ENCODE measurements at regions not wholly inside any gene's neighbourhood (a gene's known extent, or its start where the extent isn't known, plus 50 kb on each side); places are given as distances from the start of the nearest gene placed in this dataset.

DNA sequence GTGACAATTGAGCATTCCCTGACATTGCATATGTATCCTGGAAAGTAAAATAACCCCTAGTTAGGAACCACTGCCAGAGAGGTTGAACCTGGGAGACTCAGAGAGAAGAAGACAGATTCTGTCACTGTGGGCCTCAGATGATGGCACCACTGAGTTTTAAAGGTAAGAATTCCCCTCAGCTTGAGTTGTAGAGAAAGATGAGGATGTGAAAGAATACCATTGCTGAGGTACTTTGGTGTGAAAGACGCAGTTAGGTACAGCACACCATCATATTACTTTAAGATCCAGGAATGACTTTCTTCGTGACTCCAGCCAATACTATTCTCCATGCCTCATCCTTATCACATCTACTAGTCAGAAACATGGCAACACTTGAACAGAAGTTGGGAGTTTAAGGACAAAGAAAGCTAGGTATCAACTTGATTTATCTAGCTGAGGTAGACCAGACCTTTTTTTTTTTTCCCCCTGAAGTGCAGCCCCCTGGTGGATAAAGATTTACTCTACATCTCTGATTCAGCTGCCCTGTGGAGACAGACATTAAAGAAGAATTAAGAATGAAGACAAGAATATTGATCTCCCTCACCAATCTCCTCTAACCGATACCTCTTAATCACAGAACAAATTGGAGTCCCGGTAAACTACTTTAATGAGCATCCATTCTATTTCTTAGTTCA, 630.5 kb upstream of the FANCL start:
- Histone ChIP-seq H3K27ac (ENCODE audit: low read length) (no peak overlapping the region), H3K4me1 (ENCODE audit: control insufficient read depth, insufficient read depth, low read length) (no peaks in the 10 kb centered on the region), H3K9me3 (ENCODE audit: control insufficient read depth in 2 of 2, low read length in 2 of 2) (no peaks in the 10 kb centered on the region), H3K9ac (ENCODE audit: low read length in 2 of 2) (no peak overlapping the region), H3K36me3 (ENCODE audit: control insufficient read depth in 2 of 2, insufficient read depth in 2 of 2, low read length in 2 of 2) (no peaks in the 10 kb centered on the region), H3K4me3 (ENCODE audit: low read length in 2 of 2) (no peak overlapping the region), H3K27me3 (ENCODE audit: control insufficient read depth in 1 of 2, insufficient read depth in 2 of 2, low read length in 2 of 2) (no peaks in the 10 kb centered on the region)

DNA sequence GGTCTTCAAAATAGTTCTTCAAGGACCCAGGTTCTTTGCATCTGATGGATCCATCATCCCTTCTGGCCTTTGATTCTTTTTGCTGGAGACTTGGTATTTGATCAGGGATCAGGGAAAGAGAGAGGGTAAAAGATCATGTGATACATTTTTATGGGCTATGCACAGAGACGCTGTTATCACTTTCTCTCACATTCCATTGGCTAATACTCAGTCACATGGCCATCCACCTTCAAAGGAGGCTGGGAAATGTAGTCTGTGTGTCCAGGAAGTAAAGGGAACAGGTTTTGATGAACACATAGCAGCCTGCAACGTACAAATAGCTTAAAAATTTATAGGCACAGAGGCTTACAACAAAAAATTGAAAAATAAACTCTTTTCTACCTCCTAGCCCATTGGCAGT, 629.6 kb upstream of the FANCL start:
- H3K4me1 ChIP-seq (ENCODE audit: control insufficient read depth, insufficient read depth, low read length), result no peaks in the 10 kb centered on the region
- no peaks in the 10 kb centered on the region for H3K36me3 ChIP-seq (ENCODE audit: control insufficient read depth in 2 of 2, insufficient read depth in 2 of 2, low read length in 2 of 2)
- H3K27ac ChIP-seq (ENCODE audit: low read length), result no peak overlapping the region
- no peaks in the 10 kb centered on the region for H3K27me3 ChIP-seq (ENCODE audit: control insufficient read depth in 1 of 2, insufficient read depth in 2 of 2, low read length in 2 of 2)
- no peak overlapping the region for H3K9ac ChIP-seq (ENCODE audit: low read length in 2 of 2)
- no peaks in the 10 kb centered on the region for H3K9me3 ChIP-seq (ENCODE audit: control insufficient read depth in 2 of 2, low read length in 2 of 2)
- H3K4me3 ChIP-seq (ENCODE audit: low read length in 2 of 2), result no peak overlapping the region

DNA sequence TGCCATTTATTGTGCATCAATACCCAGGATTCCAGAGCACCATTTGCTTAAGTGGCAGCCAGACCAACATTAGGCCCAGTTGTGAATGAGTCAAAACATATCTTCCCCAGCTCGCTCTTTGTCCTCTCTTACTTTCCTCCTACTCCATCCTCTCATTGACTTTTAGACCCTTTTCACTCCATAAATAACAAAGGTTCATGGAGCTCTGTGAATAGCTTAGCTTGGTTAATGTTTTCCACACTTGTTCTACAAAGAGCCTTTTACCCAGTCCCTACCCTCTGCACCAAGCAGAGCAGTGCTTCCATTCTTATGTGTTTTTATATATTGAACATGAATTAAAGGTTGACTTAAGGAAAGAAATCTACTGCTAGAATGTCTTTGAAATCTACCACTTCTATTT, 625.8 kb upstream of the FANCL start:
- H3K9me3 ChIP-seq (ENCODE audit: control insufficient read depth in 2 of 2, low read length in 2 of 2), result no peaks in the 10 kb centered on the region
- H3K27ac ChIP-seq (ENCODE audit: low read length), result no peak overlapping the region
- no peak overlapping the region for H3K4me3 ChIP-seq (ENCODE audit: low read length in 2 of 2)
- no peaks in the 10 kb centered on the region for H3K4me1 ChIP-seq (ENCODE audit: control insufficient read depth, insufficient read depth, low read length)
- no peaks in the 10 kb centered on the region for H3K27me3 ChIP-seq (ENCODE audit: control insufficient read depth in 1 of 2, insufficient read depth in 2 of 2, low read length in 2 of 2)
- no peak overlapping the region for H3K9ac ChIP-seq (ENCODE audit: low read length in 2 of 2)
- H3K36me3 ChIP-seq (ENCODE audit: control insufficient read depth in 2 of 2, insufficient read depth in 2 of 2, low read length in 2 of 2), result no peaks in the 10 kb centered on the region

DNA sequence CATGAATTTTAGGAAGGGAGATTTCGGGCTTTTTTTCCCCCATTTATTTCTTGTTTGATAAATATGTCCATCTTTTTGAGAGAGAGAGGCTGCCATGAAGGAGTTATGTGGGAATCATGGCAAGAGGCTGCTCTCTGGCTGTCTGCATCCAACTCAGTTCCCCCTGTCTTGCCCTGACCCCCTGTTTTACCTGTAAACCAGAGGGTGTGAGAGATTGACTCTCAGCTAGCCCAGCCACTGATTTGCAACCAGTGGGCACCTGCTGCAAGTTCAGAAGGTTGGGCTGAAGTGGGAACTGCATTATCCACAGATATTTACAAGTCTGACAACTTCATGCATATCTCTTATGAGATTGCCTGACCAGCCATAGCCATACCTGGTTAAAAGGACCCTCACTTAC, 625.4 kb upstream of the FANCL start:
- Histone ChIP-seq H3K9ac (ENCODE audit: low read length in 2 of 2) (no peak overlapping the region), H3K27ac (ENCODE audit: low read length) (no peak overlapping the region), H3K4me3 (ENCODE audit: low read length in 2 of 2) (no peak overlapping the region), H3K4me1 (ENCODE audit: control insufficient read depth, insufficient read depth, low read length) (no peaks in the 10 kb centered on the region), H3K9me3 (ENCODE audit: control insufficient read depth in 2 of 2, low read length in 2 of 2) (no peaks in the 10 kb centered on the region), H3K36me3 (ENCODE audit: control insufficient read depth in 2 of 2, insufficient read depth in 2 of 2, low read length in 2 of 2) (no peaks in the 10 kb centered on the region), H3K27me3 (ENCODE audit: control insufficient read depth in 1 of 2, insufficient read depth in 2 of 2, low read length in 2 of 2) (no peaks in the 10 kb centered on the region)

DNA sequence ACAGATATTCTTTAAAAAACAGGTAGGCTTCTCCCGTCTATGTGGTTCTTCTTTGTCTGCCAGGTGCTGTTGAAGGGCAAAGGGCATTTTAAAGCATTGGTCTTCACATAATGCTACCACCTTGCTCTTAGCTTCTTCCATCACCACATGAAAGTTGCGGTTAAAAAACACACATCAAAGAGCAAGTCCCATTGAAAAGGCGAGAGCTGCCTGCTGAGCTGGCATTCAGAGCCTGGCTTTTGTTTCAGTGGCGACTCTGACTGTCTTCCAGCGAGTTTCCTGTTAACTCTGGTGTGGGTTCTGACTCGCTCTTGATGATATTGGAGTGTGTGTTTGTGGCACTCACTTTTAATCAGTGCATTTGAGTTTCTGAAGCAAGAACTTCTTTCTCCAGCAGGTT, 624.9 kb upstream of the FANCL start:
- Histone ChIP-seq H3K36me3 (ENCODE audit: control insufficient read depth in 2 of 2, insufficient read depth in 2 of 2, low read length in 2 of 2) (no peaks in the 10 kb centered on the region), H3K9ac (ENCODE audit: low read length in 2 of 2) (no peak overlapping the region), H3K27me3 (ENCODE audit: control insufficient read depth in 1 of 2, insufficient read depth in 2 of 2, low read length in 2 of 2) (no peaks in the 10 kb centered on the region), H3K4me1 (ENCODE audit: control insufficient read depth, insufficient read depth, low read length) (no peaks in the 10 kb centered on the region), H3K4me3 (ENCODE audit: low read length in 2 of 2) (no peak overlapping the region), H3K9me3 (ENCODE audit: control insufficient read depth in 2 of 2, low read length in 2 of 2) (no peaks in the 10 kb centered on the region), H3K27ac (ENCODE audit: low read length) (no peak overlapping the region)

DNA sequence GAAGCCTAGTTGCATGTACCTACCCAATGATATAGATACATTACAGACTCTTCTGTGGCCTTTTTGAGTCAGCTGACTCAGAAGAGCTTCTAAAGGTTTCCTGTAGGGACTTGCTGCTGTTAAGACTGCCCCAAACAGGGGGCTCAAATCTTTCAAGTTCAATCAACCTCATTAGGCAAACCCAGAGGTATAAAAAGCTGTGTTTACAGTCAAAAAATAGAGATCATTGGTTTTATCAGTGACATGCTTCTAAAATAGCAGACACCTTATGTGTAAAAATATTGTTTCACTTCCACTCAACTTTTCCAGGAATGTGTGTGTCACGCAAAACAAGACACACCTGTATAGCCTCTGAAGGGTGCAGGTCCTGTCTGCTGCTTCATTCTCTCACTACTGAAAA, 624.3 kb upstream of the FANCL start:
- H3K36me3 ChIP-seq (ENCODE audit: control insufficient read depth in 2 of 2, insufficient read depth in 2 of 2, low read length in 2 of 2), result no peaks in the 10 kb centered on the region
- no peak overlapping the region for H3K9ac ChIP-seq (ENCODE audit: low read length in 2 of 2)
- H3K27me3 ChIP-seq (ENCODE audit: control insufficient read depth in 1 of 2, insufficient read depth in 2 of 2, low read length in 2 of 2), result no peaks in the 10 kb centered on the region
- H3K9me3 ChIP-seq (ENCODE audit: control insufficient read depth in 2 of 2, low read length in 2 of 2), result no peaks in the 10 kb centered on the region
- H3K4me3 ChIP-seq (ENCODE audit: low read length in 2 of 2), result no peak overlapping the region
- no peak overlapping the region for H3K27ac ChIP-seq (ENCODE audit: low read length)
- no peaks in the 10 kb centered on the region for H3K4me1 ChIP-seq (ENCODE audit: control insufficient read depth, insufficient read depth, low read length)

DNA sequence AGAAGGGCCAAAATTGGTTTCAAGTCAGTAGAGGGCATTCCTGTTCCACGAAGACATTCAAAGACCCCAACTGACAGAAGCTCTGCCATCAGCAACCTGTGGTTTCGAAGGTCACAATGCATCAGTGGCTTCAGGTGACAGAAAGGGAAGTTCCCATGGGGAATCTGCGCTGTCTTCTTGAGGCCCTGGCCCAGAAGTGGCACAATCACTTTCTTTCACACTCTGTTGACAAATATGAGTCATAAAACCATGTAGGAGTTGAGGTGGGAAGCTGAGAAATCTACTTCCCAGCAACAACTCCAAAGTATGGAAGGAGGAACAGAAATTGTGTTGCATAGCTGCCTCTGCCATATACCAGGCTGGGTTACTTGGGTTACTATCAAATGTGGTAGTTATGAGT, 621.1 kb upstream of the FANCL start:
- peaks cover 3 to 4% of the 10 kb centered on the region in 2 donors for H3K9me3 ChIP-seq (ENCODE audit: control insufficient read depth in 2 of 2, low read length in 2 of 2)
- no peaks in the 10 kb centered on the region for H3K4me1 ChIP-seq (ENCODE audit: control insufficient read depth, insufficient read depth, low read length)
- no peak overlapping the region for H3K27ac ChIP-seq (ENCODE audit: low read length)
- no peak overlapping the region for H3K4me3 ChIP-seq (ENCODE audit: low read length in 2 of 2)
- H3K27me3 ChIP-seq (ENCODE audit: control insufficient read depth in 1 of 2, insufficient read depth in 2 of 2, low read length in 2 of 2), result no peaks in the 10 kb centered on the region
- no peak overlapping the region for H3K9ac ChIP-seq (ENCODE audit: low read length in 2 of 2)
- no peaks in the 10 kb centered on the region for H3K36me3 ChIP-seq (ENCODE audit: control insufficient read depth in 2 of 2, insufficient read depth in 2 of 2, low read length in 2 of 2)

DNA sequence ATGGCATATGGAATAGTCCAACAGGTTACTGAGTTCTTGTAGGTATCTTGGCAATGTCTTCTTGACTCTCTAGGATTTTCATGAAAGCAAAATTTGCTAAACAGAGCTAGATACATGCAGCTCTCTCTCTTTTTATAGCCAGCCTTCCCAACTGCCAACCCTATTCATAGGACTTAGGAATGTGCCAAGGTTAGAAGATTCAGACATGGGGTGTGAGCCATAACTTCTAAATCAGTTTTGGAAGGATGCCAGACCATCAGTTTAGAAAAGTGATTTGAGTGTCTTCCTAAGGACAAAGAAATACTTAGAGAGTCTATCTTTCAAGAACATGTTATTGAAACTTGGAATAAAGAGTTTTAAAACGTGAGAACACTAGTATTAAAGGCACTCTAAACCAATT, 619.5 kb upstream of the FANCL start:
- no peaks in the 10 kb centered on the region for H3K27me3 ChIP-seq (ENCODE audit: control insufficient read depth in 1 of 2, insufficient read depth in 2 of 2, low read length in 2 of 2)
- H3K27ac ChIP-seq (ENCODE audit: low read length), result no peak overlapping the region
- H3K4me1 ChIP-seq (ENCODE audit: control insufficient read depth, insufficient read depth, low read length), result no peaks in the 10 kb centered on the region
- H3K36me3 ChIP-seq (ENCODE audit: control insufficient read depth in 2 of 2, insufficient read depth in 2 of 2, low read length in 2 of 2), result no peaks in the 10 kb centered on the region
- H3K9me3 ChIP-seq (ENCODE audit: control insufficient read depth in 2 of 2, low read length in 2 of 2), result peaks cover 3 to 4% of the 10 kb centered on the region in 2 donors
- no peak overlapping the region for H3K4me3 ChIP-seq (ENCODE audit: low read length in 2 of 2)
- H3K9ac ChIP-seq (ENCODE audit: low read length in 2 of 2), result no peak overlapping the region

DNA sequence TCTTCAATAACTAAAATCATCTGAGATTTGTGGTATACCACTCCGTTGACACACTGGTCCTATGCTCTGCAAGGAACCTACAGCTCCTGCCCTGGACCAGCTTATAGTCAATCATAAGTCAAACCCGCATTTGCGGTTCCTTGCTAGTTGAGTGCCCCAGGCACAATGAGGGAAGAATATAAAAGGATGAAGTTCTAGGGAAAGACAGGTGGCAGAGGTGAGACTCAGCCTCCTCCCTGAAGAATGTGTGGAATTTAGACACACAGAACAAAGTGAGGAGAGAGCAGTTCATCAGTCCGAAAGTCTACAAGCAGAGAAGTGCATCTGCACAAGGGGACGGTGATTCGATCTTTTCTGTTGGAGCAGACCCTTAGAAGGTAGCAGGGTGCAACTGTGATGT, 615.0 kb upstream of the FANCL start:
- H3K27me3 ChIP-seq (ENCODE audit: control insufficient read depth in 1 of 2, insufficient read depth in 2 of 2, low read length in 2 of 2), result no peaks in the 10 kb centered on the region
- no peaks in the 10 kb centered on the region for H3K36me3 ChIP-seq (ENCODE audit: control insufficient read depth in 2 of 2, insufficient read depth in 2 of 2, low read length in 2 of 2)
- no peak overlapping the region for H3K9ac ChIP-seq (ENCODE audit: low read length in 2 of 2)

DNA sequence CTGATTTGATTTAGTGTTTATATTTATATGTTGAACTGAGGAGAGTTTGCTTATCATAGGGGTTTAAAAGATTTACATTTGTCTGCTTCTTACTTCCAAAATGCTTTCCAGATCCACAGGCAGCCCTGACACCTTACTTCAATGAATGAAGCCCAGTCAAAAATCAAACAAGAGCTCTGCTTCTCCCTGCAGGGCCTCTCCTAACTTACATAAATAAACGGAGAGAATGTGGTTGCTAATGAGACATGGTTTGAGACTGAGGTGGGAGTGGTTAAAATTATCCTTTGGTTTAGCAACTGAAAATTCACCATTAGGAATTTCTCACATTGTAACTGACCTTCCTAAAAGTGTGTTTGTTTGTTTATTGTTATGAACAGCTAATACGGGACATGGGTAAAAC, 612.3 kb upstream of the FANCL start:
- Histone ChIP-seq H3K27me3 (ENCODE audit: control insufficient read depth in 1 of 2, insufficient read depth in 2 of 2, low read length in 2 of 2) (no peaks in the 10 kb centered on the region), H3K4me3 (ENCODE audit: low read length in 2 of 2) (no peak overlapping the region), H3K4me1 (ENCODE audit: control insufficient read depth, insufficient read depth, low read length) (no peaks in the 10 kb centered on the region), H3K36me3 (ENCODE audit: control insufficient read depth in 2 of 2, insufficient read depth in 2 of 2, low read length in 2 of 2) (no peaks in the 10 kb centered on the region), H3K27ac (ENCODE audit: low read length) (no peak overlapping the region), H3K9ac (ENCODE audit: low read length in 2 of 2) (no peak overlapping the region), H3K9me3 (ENCODE audit: control insufficient read depth in 2 of 2, low read length in 2 of 2) (peaks cover 3 to 4% of the 10 kb centered on the region in 2 donors)

More for the DNA sequence above, 615.0 kb upstream of the FANCL start:
- H3K4me1 ChIP-seq (ENCODE audit: control insufficient read depth, insufficient read depth, low read length), result no peaks in the 10 kb centered on the region
- no peak overlapping the region for H3K27ac ChIP-seq (ENCODE audit: low read length)
- peaks cover 3 to 4% of the 10 kb centered on the region in 2 donors for H3K9me3 ChIP-seq (ENCODE audit: control insufficient read depth in 2 of 2, low read length in 2 of 2)
- no peak overlapping the region for H3K4me3 ChIP-seq (ENCODE audit: low read length in 2 of 2)

DNA sequence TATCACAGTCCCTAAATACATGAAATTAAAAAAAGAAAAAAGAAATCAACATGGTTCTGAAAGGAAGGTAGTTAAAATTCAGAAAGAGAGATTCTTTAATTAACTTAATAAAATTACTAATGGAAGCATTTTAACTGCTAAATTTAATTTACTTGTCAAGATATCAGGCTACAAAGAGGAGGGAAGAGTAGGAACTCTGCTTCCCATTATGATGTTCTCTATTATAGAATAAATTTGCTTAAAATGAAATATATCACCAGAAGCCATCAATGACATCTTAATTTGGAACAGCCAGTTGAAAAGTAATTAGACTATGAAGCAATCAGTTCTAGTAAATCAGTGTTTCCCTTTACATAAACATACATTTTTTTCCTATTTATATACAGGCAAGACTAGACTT, 611.8 kb upstream of the FANCL start:
- H3K9ac ChIP-seq (ENCODE audit: low read length in 2 of 2), result no peak overlapping the region
- H3K27ac ChIP-seq (ENCODE audit: low read length), result no peak overlapping the region
- H3K9me3 ChIP-seq (ENCODE audit: control insufficient read depth in 2 of 2, low read length in 2 of 2), result peaks cover 3 to 4% of the 10 kb centered on the region in 2 donors
- H3K4me3 ChIP-seq (ENCODE audit: low read length in 2 of 2), result no peak overlapping the region
- H3K27me3 ChIP-seq (ENCODE audit: control insufficient read depth in 1 of 2, insufficient read depth in 2 of 2, low read length in 2 of 2), result no peaks in the 10 kb centered on the region
- no peaks in the 10 kb centered on the region for H3K36me3 ChIP-seq (ENCODE audit: control insufficient read depth in 2 of 2, insufficient read depth in 2 of 2, low read length in 2 of 2)
- no peaks in the 10 kb centered on the region for H3K4me1 ChIP-seq (ENCODE audit: control insufficient read depth, insufficient read depth, low read length)
